DOHH2 (cell line): ENCODE measurements at regions not wholly inside any gene's neighbourhood (a gene's known extent, or its start where the extent isn't known, plus 50 kb on each side); places are given as distances from the start of the nearest gene placed in this dataset.

ENCODE experiments used
- EZH2phosphoT487 ChIP-seq: fragments of 200-600 bp; sonication (generic); IDR thresholded peaks from 2 replicates; pipeline ENCODE4 v1.6.1; 2017; ENCODE audit warnings: borderline replicate concordance, mild to moderate bottlenecking, antibody characterized with exemption, low read length, moderate library complexity, mixed read lengths
- TF ChIP-seq, protein P1 (sequence below): fragments of 200-600 bp; sonication (generic); IDR thresholded peaks from one replicate; pipeline ENCODE4 v1.5.1; 2014; ENCODE audit warnings: antibody characterized with exemption, mild to moderate bottlenecking, low read depth, low read length; ENCODE audit not compliant: poor library complexity, severe bottlenecking

DNA sequence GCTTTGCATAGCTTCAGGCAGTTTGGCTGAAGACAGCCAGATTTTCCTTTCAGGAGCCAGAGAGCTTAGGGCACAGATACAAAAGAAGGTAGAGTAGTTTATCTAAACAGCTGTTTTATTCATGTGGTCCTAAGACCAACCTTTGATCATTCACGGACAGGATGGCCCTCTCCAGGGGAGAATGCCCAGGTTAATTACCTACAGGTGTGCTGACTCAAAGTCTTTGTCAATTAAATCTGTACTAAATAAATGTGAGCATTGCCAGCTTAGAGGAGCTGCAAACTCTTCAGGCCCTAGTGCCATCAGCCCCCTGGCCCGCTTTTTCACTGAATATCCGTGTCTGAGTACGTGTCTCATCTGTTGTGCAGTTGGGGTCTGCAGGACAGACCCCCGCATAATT lies 554.7 kb downstream of the NUP35 start:
- TF ChIP-seq, protein P1, sequence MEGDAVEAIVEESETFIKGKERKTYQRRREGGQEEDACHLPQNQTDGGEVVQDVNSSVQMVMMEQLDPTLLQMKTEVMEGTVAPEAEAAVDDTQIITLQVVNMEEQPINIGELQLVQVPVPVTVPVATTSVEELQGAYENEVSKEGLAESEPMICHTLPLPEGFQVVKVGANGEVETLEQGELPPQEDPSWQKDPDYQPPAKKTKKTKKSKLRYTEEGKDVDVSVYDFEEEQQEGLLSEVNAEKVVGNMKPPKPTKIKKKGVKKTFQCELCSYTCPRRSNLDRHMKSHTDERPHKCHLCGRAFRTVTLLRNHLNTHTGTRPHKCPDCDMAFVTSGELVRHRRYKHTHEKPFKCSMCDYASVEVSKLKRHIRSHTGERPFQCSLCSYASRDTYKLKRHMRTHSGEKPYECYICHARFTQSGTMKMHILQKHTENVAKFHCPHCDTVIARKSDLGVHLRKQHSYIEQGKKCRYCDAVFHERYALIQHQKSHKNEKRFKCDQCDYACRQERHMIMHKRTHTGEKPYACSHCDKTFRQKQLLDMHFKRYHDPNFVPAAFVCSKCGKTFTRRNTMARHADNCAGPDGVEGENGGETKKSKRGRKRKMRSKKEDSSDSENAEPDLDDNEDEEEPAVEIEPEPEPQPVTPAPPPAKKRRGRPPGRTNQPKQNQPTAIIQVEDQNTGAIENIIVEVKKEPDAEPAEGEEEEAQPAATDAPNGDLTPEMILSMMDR: no peak
- TF ChIP-seq EZH2phosphoT487: no peak
